ENCODE measurements at regions not wholly inside any gene's neighbourhood (a gene's known extent, or its start where the extent isn't known, plus 50 kb on each side); places are given as distances from the start of the nearest gene placed in this dataset.

DNA sequence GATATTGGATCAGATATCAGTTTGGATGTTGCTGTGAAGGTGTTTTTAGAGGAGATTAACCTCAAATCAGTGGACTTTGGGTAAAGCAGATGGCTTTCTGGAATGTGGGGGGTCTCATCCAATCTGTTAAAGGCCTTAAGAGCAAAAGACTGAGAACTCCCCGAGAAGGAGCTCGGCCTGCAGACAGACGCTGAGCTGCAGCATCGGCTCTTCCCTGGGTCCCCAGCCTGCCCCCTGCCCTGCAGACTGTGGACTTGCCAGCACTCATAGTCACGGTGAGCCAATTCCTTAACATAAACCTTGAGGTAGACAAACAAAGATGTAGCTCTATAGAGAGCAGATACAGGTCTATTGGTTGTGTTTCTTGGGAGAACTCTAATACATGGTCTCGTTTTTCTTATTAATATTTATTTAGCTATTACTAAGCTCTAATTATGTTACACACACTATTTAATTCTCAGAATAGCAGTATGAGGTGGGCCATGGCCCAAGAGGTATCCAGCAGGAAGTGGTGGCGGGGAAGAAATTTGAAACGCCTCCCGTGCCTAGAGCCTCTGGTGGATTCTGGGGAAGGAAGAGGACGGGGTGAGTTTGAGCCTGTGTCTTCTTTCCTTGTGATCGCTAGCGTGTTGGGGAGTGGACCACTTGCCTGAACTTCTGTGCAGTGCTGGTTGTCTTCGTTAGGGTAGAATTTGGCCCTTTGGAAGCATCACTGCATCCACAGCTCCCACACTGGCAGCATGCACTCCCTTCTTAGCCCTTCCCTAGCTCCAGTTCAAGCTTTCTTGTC, 305.3 kb downstream of the TEX29 start:
- no peak overlapping the region for H3K9ac ChIP-seq
- H2AFZ ChIP-seq (ENCODE audit: low read depth): no peak overlapping the region
- ChIA-PET POLR2A (no interaction called here), CTCF (interaction anchor here (1.3 to 1.6 kb wide), 2 partner anchors 818 to 819 kb away, joined by 3 to 4 read pairs; no protein-coding TSS in a partner anchor)
- no peaks in the 10 kb centered on the region for H3K4me1 ChIP-seq (ENCODE audit: control insufficient read depth in 1 of 2, insufficient read depth in 2 of 2, low read depth in 1 of 2, low read length in 1 of 2)
- no peaks in the 10 kb centered on the region for H4K20me1 ChIP-seq (ENCODE audit: insufficient read depth)
- no peak overlapping the region for H3K4me3 ChIP-seq (ENCODE audit: low read depth in 2 of 2, low read length in 1 of 2)
- no peaks in the 10 kb centered on the region for H3K36me3 ChIP-seq (replicated peaks in 1 of 2; ENCODE audit: control insufficient read depth in 1 of 2, insufficient read depth in 2 of 2, low read length in 1 of 2)
- no peak for DNase-seq
- H3K79me2 ChIP-seq (ENCODE audit: insufficient read depth): no peaks in the 10 kb centered on the region
- no peaks in the 10 kb centered on the region for H3K9me2 ChIP-seq
- no peak for TF ChIP-seq EP300 (IDR thresholded peaks at IDR 0.05; ENCODE audit: borderline replicate concordance in 1 of 2, low read depth in 1 of 2, low read length in 1 of 2)
- TF ChIP-seq JUND (IDR thresholded peaks at IDR 0.05): no peak
- TF ChIP-seq MEF2A (IDR thresholded peaks at IDR 0.05; ENCODE audit: borderline replicate concordance, low read depth): no peak
- TF ChIP-seq GATA2 (CRISPR knock-in tag; IDR thresholded peaks at IDR 0.05): no peak
- no peak for TF ChIP-seq USF1 (IDR thresholded peaks at IDR 0.05; ENCODE audit: borderline replicate concordance, low read depth)
- no peak for TF ChIP-seq NFIC (IDR thresholded peaks at IDR 0.05; ENCODE audit: borderline replicate concordance)
- no peak for TF ChIP-seq FOXJ3 (CRISPR knock-in tag; IDR thresholded peaks at IDR 0.05)
- no peak for TF ChIP-seq RCOR1 (IDR thresholded peaks at IDR 0.05; ENCODE audit: low read length)
- no peak for TF ChIP-seq CHD2 (IDR thresholded peaks at IDR 0.05; ENCODE audit: low read length, partially characterized antibody)
- TF ChIP-seq USF2 (IDR thresholded peaks at IDR 0.05; ENCODE audit: borderline replicate concordance, low read depth, low read length): no peak
- TF ChIP-seq MXI1 (IDR thresholded peaks at IDR 0.05; ENCODE audit: low read depth, low read length): no peak
- no peaks in the 10 kb centered on the region for H3K9me3 ChIP-seq
- H3F3A ChIP-seq (replicated peaks; ENCODE audit: insufficient read depth): no peaks in the 10 kb centered on the region
- H3K27ac ChIP-seq (ENCODE audit: low read depth in 2 of 2, low read length in 1 of 2): no peak overlapping the region
- WGBS (ENCODE audit: low lambda C conversion rate): 18% methylated on average over 9 of the region's 13 CpGs
- no peaks in the 10 kb centered on the region for H3K27me3 ChIP-seq (ENCODE audit: insufficient read depth)
- no peak overlapping the region for H3K4me2 ChIP-seq

DNA sequence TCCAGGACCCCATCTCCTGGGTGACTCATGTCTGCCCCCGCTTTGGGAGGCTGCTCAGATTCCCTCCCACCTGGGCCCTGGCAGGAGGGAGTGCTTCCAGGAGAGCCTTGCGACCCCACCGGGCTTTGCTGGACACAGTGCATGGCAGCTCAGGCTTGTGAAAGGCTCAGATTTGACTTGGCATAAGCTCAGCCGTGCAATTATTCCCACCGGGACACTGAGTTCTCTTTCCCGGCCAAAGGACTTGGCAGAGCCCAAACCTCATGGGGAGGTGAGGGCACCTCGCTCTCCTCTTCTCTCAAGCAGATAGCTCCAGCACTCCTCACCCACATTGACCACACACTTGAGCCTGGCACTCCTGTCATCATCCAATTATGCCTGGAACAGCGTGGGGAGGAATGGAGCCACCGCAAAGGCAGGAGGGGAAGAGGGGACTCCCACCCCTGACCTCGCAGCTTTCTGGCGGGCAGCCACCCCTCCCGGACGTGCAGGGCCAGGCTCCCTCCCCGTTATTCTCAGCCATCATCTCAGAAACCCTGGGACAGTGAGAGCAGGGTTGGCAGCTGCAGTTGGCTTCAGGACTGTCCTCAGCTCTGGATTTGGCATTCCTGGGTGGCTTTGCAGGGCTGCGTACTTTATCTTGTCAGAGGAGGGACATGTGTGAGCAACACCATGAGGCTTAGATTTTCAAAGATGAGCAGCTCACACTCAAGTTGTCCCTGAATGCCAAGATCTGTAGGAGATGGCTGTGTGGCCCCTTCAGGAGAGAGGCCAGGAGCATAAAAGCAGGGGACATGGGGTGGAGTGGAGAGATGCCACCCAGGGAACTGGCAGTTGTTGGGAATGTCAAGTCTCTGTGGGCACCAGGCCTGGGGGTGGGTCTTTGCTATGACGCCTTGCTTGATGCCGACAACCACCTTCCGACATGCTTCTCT, 306.2 kb downstream of the TEX29 start:
- 8% methylated on average over 16 of the region's 18 CpGs for WGBS (ENCODE audit: low lambda C conversion rate)
- TF ChIP-seq, protein P1, sequence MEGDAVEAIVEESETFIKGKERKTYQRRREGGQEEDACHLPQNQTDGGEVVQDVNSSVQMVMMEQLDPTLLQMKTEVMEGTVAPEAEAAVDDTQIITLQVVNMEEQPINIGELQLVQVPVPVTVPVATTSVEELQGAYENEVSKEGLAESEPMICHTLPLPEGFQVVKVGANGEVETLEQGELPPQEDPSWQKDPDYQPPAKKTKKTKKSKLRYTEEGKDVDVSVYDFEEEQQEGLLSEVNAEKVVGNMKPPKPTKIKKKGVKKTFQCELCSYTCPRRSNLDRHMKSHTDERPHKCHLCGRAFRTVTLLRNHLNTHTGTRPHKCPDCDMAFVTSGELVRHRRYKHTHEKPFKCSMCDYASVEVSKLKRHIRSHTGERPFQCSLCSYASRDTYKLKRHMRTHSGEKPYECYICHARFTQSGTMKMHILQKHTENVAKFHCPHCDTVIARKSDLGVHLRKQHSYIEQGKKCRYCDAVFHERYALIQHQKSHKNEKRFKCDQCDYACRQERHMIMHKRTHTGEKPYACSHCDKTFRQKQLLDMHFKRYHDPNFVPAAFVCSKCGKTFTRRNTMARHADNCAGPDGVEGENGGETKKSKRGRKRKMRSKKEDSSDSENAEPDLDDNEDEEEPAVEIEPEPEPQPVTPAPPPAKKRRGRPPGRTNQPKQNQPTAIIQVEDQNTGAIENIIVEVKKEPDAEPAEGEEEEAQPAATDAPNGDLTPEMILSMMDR (IDR thresholded peaks at IDR 0.05): no peak
- no peak for TF ChIP-seq NRF1 (IDR thresholded peaks at IDR 0.05; ENCODE audit: low read depth, low read length)
- no peak for TF ChIP-seq MEF2A (IDR thresholded peaks at IDR 0.05; ENCODE audit: borderline replicate concordance, low read depth)
- no peak for TF ChIP-seq RAD21 (IDR thresholded peaks at IDR 0.05; ENCODE audit: low read length)
- TF ChIP-seq NFIC (IDR thresholded peaks at IDR 0.05; ENCODE audit: borderline replicate concordance): no peak
- TF ChIP-seq, protein P2, sequence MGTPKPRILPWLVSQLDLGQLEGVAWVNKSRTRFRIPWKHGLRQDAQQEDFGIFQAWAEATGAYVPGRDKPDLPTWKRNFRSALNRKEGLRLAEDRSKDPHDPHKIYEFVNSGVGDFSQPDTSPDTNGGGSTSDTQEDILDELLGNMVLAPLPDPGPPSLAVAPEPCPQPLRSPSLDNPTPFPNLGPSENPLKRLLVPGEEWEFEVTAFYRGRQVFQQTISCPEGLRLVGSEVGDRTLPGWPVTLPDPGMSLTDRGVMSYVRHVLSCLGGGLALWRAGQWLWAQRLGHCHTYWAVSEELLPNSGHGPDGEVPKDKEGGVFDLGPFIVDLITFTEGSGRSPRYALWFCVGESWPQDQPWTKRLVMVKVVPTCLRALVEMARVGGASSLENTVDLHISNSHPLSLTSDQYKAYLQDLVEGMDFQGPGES (IDR thresholded peaks at IDR 0.05; ENCODE audit: low read depth, low read length): no peak
- no peak for TF ChIP-seq GABPA (IDR thresholded peaks at IDR 0.05; ENCODE audit: low read depth)

More for the DNA sequence above, 306.2 kb downstream of the TEX29 start:
- no peaks in the 10 kb centered on the region for H4K20me1 ChIP-seq (ENCODE audit: insufficient read depth)
- H3K27me3 ChIP-seq (ENCODE audit: insufficient read depth): no peaks in the 10 kb centered on the region
- H3K4me3 ChIP-seq (ENCODE audit: low read depth in 2 of 2, low read length in 1 of 2): no peak overlapping the region
- no peaks in the 10 kb centered on the region for H3K79me2 ChIP-seq (ENCODE audit: insufficient read depth)
- no peaks in the 10 kb centered on the region for H3F3A ChIP-seq (replicated peaks; ENCODE audit: insufficient read depth)
- DNase-seq: no peak
- H3K27ac ChIP-seq (ENCODE audit: low read depth in 2 of 2, low read length in 1 of 2): no peak overlapping the region
- no peaks in the 10 kb centered on the region for H3K36me3 ChIP-seq (replicated peaks in 1 of 2; ENCODE audit: control insufficient read depth in 1 of 2, insufficient read depth in 2 of 2, low read length in 1 of 2)
- H3K4me1 ChIP-seq (ENCODE audit: control insufficient read depth in 1 of 2, insufficient read depth in 2 of 2, low read depth in 1 of 2, low read length in 1 of 2): no peaks in the 10 kb centered on the region
- CTCF ChIA-PET: interaction anchor here (1.3 kb wide), 1 partner anchor 817 kb away, joined by 4 read pairs; no protein-coding TSS in a partner anchor
- no peaks in the 10 kb centered on the region for H3K9me3 ChIP-seq
- H3K4me2 ChIP-seq: no peak overlapping the region
- H3K9ac ChIP-seq: no peak overlapping the region
- POLR2A ChIA-PET: interaction anchor here (1.7 kb wide), 1 partner anchor 26 kb away, joined by 3 read pairs; no protein-coding TSS in a partner anchor
- H3K9me2 ChIP-seq: no peaks in the 10 kb centered on the region
- no peak overlapping the region for H2AFZ ChIP-seq (ENCODE audit: low read depth)

Measured in SK-N-SH (cell line).